H1 (cell line): ENCODE measurements at regions not wholly inside any gene's neighbourhood (a gene's known extent, or its start where the extent isn't known, plus 50 kb on each side); places are given as distances from the start of the nearest gene placed in this dataset.

Experiments
- CTCF ChIA-PET: fragments of 300-600 bp; sonication (Branson Sonifier 250); formaldehyde crosslinking; loops from one replicate; lab custom pipeline; 2021; ENCODE audit not compliant: partially characterized antibody; lab: Charles Lee
- POLR2A ChIA-PET: fragments of 300-600 bp; sonication (Branson Sonifier 250); formaldehyde crosslinking; loops from one replicate; lab custom pipeline; 2021; ENCODE audit warnings: inconsistent platforms; ENCODE audit not compliant: partially characterized antibody; lab: Charles Lee
- DNase-seq, 2 experiments: peaks; one replicate each; pipeline versions ENCODE4 v3.0.0 to v3.0.0-alpha.2; 2010 to 2022; ENCODE audit warnings: low spot score in 2 of 2, low read depth in 1 of 2, mixed read lengths in 1 of 2
- FAIRE-seq: peaks from 2 replicates; lab custom pipeline; 2011; peaks lifted over from hg19 to GRCh38; lab: Jason Lieb, UNC
- H2AFZ ChIP-seq: 2 replicates; pipeline ENCODE4 v1.8.1; 2012; ENCODE audit warnings: low read length, inconsistent platforms
- H2AK5ac ChIP-seq: 2 replicates; pipeline ENCODE4 v1.6.1; 2013; ENCODE audit warnings: low read depth, low read length
- H2BK120ac ChIP-seq: replicated peaks from 2 replicates; pipeline ENCODE3; 2013; ENCODE audit warnings: low read depth, low read length, inconsistent platforms
- H2BK12ac ChIP-seq: 2 replicates; pipeline ENCODE4 v1.6.1; 2013; ENCODE audit warnings: low read depth, low read length
- H2BK15ac ChIP-seq: 2 replicates; pipeline ENCODE4 v1.6.1; 2013; ENCODE audit warnings: low read length
- H2BK20ac ChIP-seq: 2 replicates; pipeline ENCODE4 v1.6.1; 2013; ENCODE audit warnings: low read length
- H2BK5ac ChIP-seq: 2 replicates; pipeline ENCODE4 v1.6.1; 2013; ENCODE audit warnings: low read depth, low read length
- H3K14ac ChIP-seq: 2 replicates; pipeline ENCODE4 v1.6.1; 2013; ENCODE audit warnings: inconsistent platforms; ENCODE audit not compliant: insufficient read length
- H3K18ac ChIP-seq: 2 replicates; pipeline ENCODE4 v1.6.1; 2013; ENCODE audit warnings: low read length; ENCODE audit errors: extremely low read depth
- H3K23ac ChIP-seq: 2 replicates; pipeline ENCODE4 v1.6.1; 2013; ENCODE audit warnings: inconsistent platforms; ENCODE audit not compliant: insufficient read length
- H3K23me2 ChIP-seq: 2 replicates; pipeline ENCODE4 v1.6.1; 2013; ENCODE audit warnings: low read depth, low read length
- H3K27ac ChIP-seq: 2 replicates; pipeline ENCODE4 v1.6.1; 2011; ENCODE audit warnings: low read depth, low read length, inconsistent platforms
- H3K27me3 ChIP-seq, 4 experiments: replicated peaks in 1 of 4; 1 replicate in 1 of 4; 2 replicates in 3 of 4; pipeline versions ENCODE4 v1.6.1 to v1.8.1; 2011 to 2013; ENCODE audit warnings: low read length in 3 of 4, mild to moderate bottlenecking in 3 of 4, inconsistent platforms in 2 of 4, mixed read lengths in 2 of 4, moderate library complexity in 1 of 4; ENCODE audit not compliant: control insufficient read depth in 3 of 4, insufficient read depth in 3 of 4; ENCODE audit errors: extremely low read depth in 1 of 4
- H3K36me3 ChIP-seq, 4 experiments: 2 replicates each; pipeline versions ENCODE4 v1.6.1 to v1.8.1; 2011 to 2013; ENCODE audit warnings: mild to moderate bottlenecking in 4 of 4, low read length in 3 of 4, moderate library complexity in 2 of 4, control low read depth in 1 of 4, inconsistent platforms in 1 of 4; ENCODE audit not compliant: insufficient read depth in 4 of 4, control insufficient read depth in 2 of 4
- H3K4ac ChIP-seq: replicated peaks from 2 replicates; pipeline ENCODE3; 2013; ENCODE audit warnings: low read length, low read depth, mixed read lengths, inconsistent platforms; ENCODE audit not compliant: insufficient read length
- H3K4me1 ChIP-seq, 4 experiments: replicated peaks in 1 of 4; 1 replicate in 1 of 4; 2 replicates in 3 of 4; pipeline versions ENCODE4 v1.6.1 to v1.8.1; 2011 to 2013; ENCODE audit warnings: low read length in 3 of 4, inconsistent platforms in 2 of 4, mixed read lengths in 1 of 4; ENCODE audit not compliant: insufficient read depth in 4 of 4, control insufficient read depth in 3 of 4
- H3K4me2 ChIP-seq, 2 experiments: 2 replicates each; pipeline versions ENCODE4 v1.6.1 to v1.8.1; 2011 to 2013; ENCODE audit warnings: low read depth in 2 of 2, low read length in 2 of 2, control low read depth in 1 of 2, inconsistent platforms in 1 of 2, mild to moderate bottlenecking in 1 of 2; ENCODE audit not compliant: insufficient read depth in 1 of 2
- H3K4me3 ChIP-seq, 4 experiments: fragments of 200-600, 300-600 bp in 1 of 4; sonication (generic), shearing (Covaris generic), sonication (Bioruptor Twin) in 1 of 4; 2 replicates each; pipeline versions ENCODE4 v1.5.1 to v1.8.1; 2011 to 2016; ENCODE audit warnings: low read length in 4 of 4, low read depth in 3 of 4, control low read depth in 2 of 4, inconsistent platforms in 2 of 4, mild to moderate bottlenecking in 2 of 4, mixed read lengths in 1 of 4, moderate library complexity in 1 of 4; ENCODE audit not compliant: insufficient read depth in 2 of 4; ENCODE audit errors: extremely low read depth in 1 of 4
- H3K56ac ChIP-seq: replicated peaks from 2 replicates; pipeline ENCODE3; 2013; ENCODE audit warnings: low read depth, mild to moderate bottlenecking, mixed read lengths, low read length, inconsistent platforms; ENCODE audit not compliant: insufficient read length
- H3K79me1 ChIP-seq: 2 replicates; pipeline ENCODE4 v1.6.1; 2013; ENCODE audit warnings: low read depth, low read length, control low read depth
- H3K79me2 ChIP-seq, 2 experiments: 2 replicates each; pipeline versions ENCODE4 v1.6.1 to v1.8.1; 2012 to 2013; ENCODE audit warnings: low read length in 2 of 2, mild to moderate bottlenecking in 2 of 2, inconsistent platforms in 1 of 2; ENCODE audit not compliant: insufficient read depth in 2 of 2, control insufficient read depth in 1 of 2
- H3K9ac ChIP-seq, 4 experiments: replicated peaks in 1 of 4; 1 replicate in 1 of 4; 2 replicates in 3 of 4; pipeline versions ENCODE4 v1.6.1 to v1.8.1; 2011 to 2013; ENCODE audit warnings: low read depth in 3 of 4, low read length in 3 of 4, control low read depth in 2 of 4, mild to moderate bottlenecking in 2 of 4, moderate library complexity in 2 of 4, inconsistent platforms in 1 of 4; ENCODE audit errors: extremely low read depth in 1 of 4
- H3K9me3 ChIP-seq, 2 experiments: 2 replicates each; pipeline versions ENCODE4 v1.6.1 to v1.8.1; 2012 to 2013; ENCODE audit warnings: mild to moderate bottlenecking in 2 of 2, moderate library complexity in 2 of 2, control low read depth in 1 of 2, inconsistent platforms in 1 of 2, low read depth in 1 of 2, low read length in 1 of 2, mixed read lengths in 1 of 2; ENCODE audit not compliant: insufficient read depth in 2 of 2
- H4K20me1 ChIP-seq, 2 experiments: replicated peaks in 1 of 2; 2 replicates each; pipeline versions ENCODE3 to v1.8.1; 2011 to 2013; ENCODE audit warnings: inconsistent platforms in 2 of 2, low read length in 2 of 2, mild to moderate bottlenecking in 1 of 2; ENCODE audit not compliant: insufficient read depth in 2 of 2, control insufficient read depth in 1 of 2
- H4K5ac ChIP-seq: 2 replicates; pipeline ENCODE4 v1.6.1; 2013; ENCODE audit warnings: low read length, low read depth, mixed read lengths, inconsistent platforms; ENCODE audit not compliant: insufficient read length
- H4K8ac ChIP-seq: 2 replicates; pipeline ENCODE4 v1.8.0; 2013; ENCODE audit warnings: mild to moderate bottlenecking, moderate library complexity, low read length, inconsistent platforms; ENCODE audit not compliant: insufficient read depth; ENCODE audit errors: extremely low read depth
- H4K91ac ChIP-seq: replicated peaks from 2 replicates; pipeline ENCODE3; 2013; ENCODE audit warnings: low read length, mixed read lengths, inconsistent platforms; ENCODE audit not compliant: insufficient read length
- ATF3 ChIP-seq: IDR thresholded peaks from 2 replicates; pipeline ENCODE4 v1.6.1; 2011; ENCODE audit warnings: low read depth, mild to moderate bottlenecking, low read length; ENCODE audit not compliant: insufficient read depth
- BACH1 ChIP-seq: IDR thresholded peaks from 2 replicates; pipeline ENCODE4 v1.6.1; 2012; ENCODE audit warnings: low read length, improper control_type of control experiment
- BCL11A ChIP-seq, 2 experiments: IDR thresholded peaks; one replicate each; pipeline ENCODE4 v1.6.1; 2011; ENCODE audit warnings: low read depth in 2 of 2, low read length in 2 of 2, mild to moderate bottlenecking in 2 of 2
- CTCF ChIP-seq, 3 experiments: IDR thresholded peaks; 1 replicate in 2 of 3; 2 replicates in 1 of 3; pipeline versions ENCODE4 v1.5.1 to v1.6.1; 2011; ENCODE audit warnings: low read length in 3 of 3, mild to moderate bottlenecking in 3 of 3, inconsistent platforms in 2 of 3, low read depth in 1 of 3, moderate library complexity in 1 of 3; ENCODE audit not compliant: insufficient read depth in 1 of 3; ENCODE audit errors: control extremely low read depth in 1 of 3
- KDM1A ChIP-seq: fragments of 200-600, 300-600 bp; sonication (generic); IDR thresholded peaks from 2 replicates; pipeline ENCODE4 v1.7.1; 2016; ENCODE audit warnings: mild to moderate bottlenecking, low read length, borderline replicate concordance
- NRF1 ChIP-seq: IDR thresholded peaks from 2 replicates; pipeline ENCODE4 v1.6.1; 2011; ENCODE audit warnings: mild to moderate bottlenecking, low read depth, low read length, improper control_type of control experiment
- RFX5 ChIP-seq: IDR thresholded peaks from 2 replicates; pipeline ENCODE4 v1.6.1; 2011; ENCODE audit warnings: low read depth, low read length, improper control_type of control experiment, borderline replicate concordance
- SAP30 ChIP-seq: fragments of 300-600 bp; sonication (generic); IDR thresholded peaks from 2 replicates; pipeline ENCODE4 v1.7.1; 2012; ENCODE audit warnings: low read length, moderate library complexity, mild to moderate bottlenecking, inconsistent platforms; ENCODE audit not compliant: insufficient read depth, insufficient replicate concordance
- TAF1 ChIP-seq: IDR thresholded peaks from 2 replicates; pipeline ENCODE4 v1.6.1; 2011; ENCODE audit warnings: mild to moderate bottlenecking, low read depth, low read length
- USF2 ChIP-seq: IDR thresholded peaks from 2 replicates; pipeline ENCODE4 v1.6.1; 2011; ENCODE audit warnings: low read length, improper control_type of control experiment
- WGBS, 2 experiments: shearing (Covaris generic) in 1 of 2; methylation state at CpG; one replicate each; pipeline versions ENCODE4 v1.1.6 to v1.1.7; 2013 to 2015; ENCODE audit warnings: low lambda C conversion rate in 2 of 2, mixed read lengths in 2 of 2, inconsistent platforms in 1 of 2, low coverage in 1 of 2, missing lambda C conversion rate in 1 of 2; ENCODE audit not compliant: insufficient replicate concordance in 2 of 2, insufficient coverage in 1 of 2, insufficient read length in 1 of 2; ENCODE audit errors: extremely low coverage in 1 of 2, missing lambda C conversion rate in 1 of 2; 5-methylcytosine and 5-hydroxymethylcytosine counted together

GRCh38 chr15:91516866-91517265 lies 336.6 kb upstream of the SLCO3A1 start:
- H2BK20ac ChIP-seq = no peak overlapping the region
- H3K79me2 ChIP-seq = no peaks in the 10 kb centered on the region
- no peaks in the 10 kb centered on the region for H3K79me1 ChIP-seq
- H3K4me1 ChIP-seq = peaks cover 0 to 6% (median 0%) of the 10 kb centered on the region in 4 experiments; a peak in 1 of 7 replicates
- CTCF ChIA-PET = no interaction called here
- no peak overlapping the region for H4K91ac ChIP-seq
- H4K5ac ChIP-seq = no peak overlapping the region
- no peak overlapping the region for H2BK5ac ChIP-seq
- H3K4me2 ChIP-seq = no peak overlapping the region
- H3K9ac ChIP-seq = no peak overlapping the region
- no peaks in the 10 kb centered on the region for H4K20me1 ChIP-seq
- WGBS, 2 experiments = 86% methylated on average over 2 of the region's 2 CpGs; no CpG with 5 or more reads in 1 of the 2 experiments
- H2BK12ac ChIP-seq = no peak overlapping the region
- no peak overlapping the region for H2AK5ac ChIP-seq
- no peak overlapping the region for H4K8ac ChIP-seq
- H3K18ac ChIP-seq = no peak overlapping the region
- H3K27ac ChIP-seq = no peak overlapping the region
- no peak overlapping the region for H3K56ac ChIP-seq
- H3K27me3 ChIP-seq = no peaks in the 10 kb centered on the region
- no peaks in the 10 kb centered on the region for H3K23me2 ChIP-seq
- H3K14ac ChIP-seq = no peak overlapping the region
- H3K9me3 ChIP-seq = no peaks in the 10 kb centered on the region
- H2BK120ac ChIP-seq = no peak overlapping the region
- no peak overlapping the region for H2AFZ ChIP-seq
- H2BK15ac ChIP-seq = no peak overlapping the region
- H3K4me3 ChIP-seq = no peak overlapping the region
- H3K23ac ChIP-seq = no peak overlapping the region
- FAIRE-seq (no peak), DNase-seq (no peak)
- POLR2A ChIA-PET = no interaction called here
- H3K4ac ChIP-seq = no peak overlapping the region
- H3K36me3 ChIP-seq = no peaks in the 10 kb centered on the region
- no peak for TF ChIP-seq NRF1
- TF ChIP-seq SAP30 = no peak
- TF ChIP-seq TAF1 = no peak
- no peak for TF ChIP-seq KDM1A
- no peak for TF ChIP-seq CTCF (IDR thresholded peaks at IDR 0.05; ENCODE audit: control extremely low read depth in 1 of 3, insufficient read depth in 1 of 3, low read depth in 1 of 3, low read length in 3 of 3)
- TF ChIP-seq BACH1 = no peak
- TF ChIP-seq ATF3 = no peak
- TF ChIP-seq BCL11A (IDR thresholded peaks at IDR 0.05; ENCODE audit: low read depth in 2 of 2, low read length in 2 of 2) = no peak
- no peak for TF ChIP-seq RFX5
- no peak for TF ChIP-seq USF2
